ENCODE measurements at regions not wholly inside any gene's neighbourhood (a gene's known extent, or its start where the extent isn't known, plus 50 kb on each side); places are given as distances from the start of the nearest gene placed in this dataset.

DNA sequence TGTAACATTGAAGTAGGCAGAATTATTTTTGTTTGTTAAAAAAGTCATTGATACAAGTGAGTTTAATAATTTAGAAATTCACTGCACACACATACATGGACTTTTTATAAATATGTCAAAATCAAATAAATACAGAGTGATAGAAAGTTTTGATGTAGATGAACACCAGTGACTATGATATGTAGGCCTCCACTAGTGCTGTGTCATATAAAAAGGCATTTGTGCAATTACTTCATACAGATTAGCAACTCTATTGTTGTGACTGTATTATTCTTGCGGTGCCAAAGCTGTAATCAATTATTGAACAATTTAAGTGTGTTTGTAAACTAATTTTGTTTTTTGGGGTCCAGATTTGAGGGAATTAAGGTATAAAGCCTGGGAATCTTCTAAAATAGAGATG is 366.2 kb upstream of the PITX2 start:
- no peak for TF ChIP-seq EZH2 (IDR thresholded peaks at IDR 0.05; ENCODE audit: borderline replicate concordance, insufficient read depth, low read depth, low read length, poor library complexity, severe bottlenecking)
- TF ChIP-seq, protein P1, sequence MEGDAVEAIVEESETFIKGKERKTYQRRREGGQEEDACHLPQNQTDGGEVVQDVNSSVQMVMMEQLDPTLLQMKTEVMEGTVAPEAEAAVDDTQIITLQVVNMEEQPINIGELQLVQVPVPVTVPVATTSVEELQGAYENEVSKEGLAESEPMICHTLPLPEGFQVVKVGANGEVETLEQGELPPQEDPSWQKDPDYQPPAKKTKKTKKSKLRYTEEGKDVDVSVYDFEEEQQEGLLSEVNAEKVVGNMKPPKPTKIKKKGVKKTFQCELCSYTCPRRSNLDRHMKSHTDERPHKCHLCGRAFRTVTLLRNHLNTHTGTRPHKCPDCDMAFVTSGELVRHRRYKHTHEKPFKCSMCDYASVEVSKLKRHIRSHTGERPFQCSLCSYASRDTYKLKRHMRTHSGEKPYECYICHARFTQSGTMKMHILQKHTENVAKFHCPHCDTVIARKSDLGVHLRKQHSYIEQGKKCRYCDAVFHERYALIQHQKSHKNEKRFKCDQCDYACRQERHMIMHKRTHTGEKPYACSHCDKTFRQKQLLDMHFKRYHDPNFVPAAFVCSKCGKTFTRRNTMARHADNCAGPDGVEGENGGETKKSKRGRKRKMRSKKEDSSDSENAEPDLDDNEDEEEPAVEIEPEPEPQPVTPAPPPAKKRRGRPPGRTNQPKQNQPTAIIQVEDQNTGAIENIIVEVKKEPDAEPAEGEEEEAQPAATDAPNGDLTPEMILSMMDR (IDR thresholded peaks at IDR 0.05) = no peak

Data from B cell (primary cell).